ENCODE measurements at regions not wholly inside any gene's neighbourhood (a gene's known extent, or its start where the extent isn't known, plus 50 kb on each side); places are given as distances from the start of the nearest gene placed in this dataset.
A peak's percentile ranks its signal among the peaks of the same experiment; 100 is the strongest.

DNA sequence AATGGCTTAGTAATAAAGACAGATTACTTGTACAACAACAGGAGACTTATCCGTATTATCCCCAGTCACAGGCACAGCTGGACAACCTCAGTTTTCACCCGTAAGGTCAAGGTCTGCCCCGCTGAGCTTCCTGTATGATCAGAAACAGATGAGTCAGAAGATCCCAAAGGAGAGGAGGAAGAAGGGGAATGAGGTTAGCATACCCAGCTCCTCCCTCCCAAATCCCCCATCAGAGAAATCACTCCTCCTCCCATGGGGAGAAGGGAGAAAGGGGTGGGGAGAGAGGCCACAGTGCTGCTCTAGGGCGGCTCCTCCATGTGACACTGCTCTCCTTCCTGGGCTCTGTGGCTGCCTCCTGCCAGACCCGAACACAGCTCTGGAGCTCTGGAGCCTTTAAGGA is 53.8 kb upstream of the SPTBN1 start:
- Histone ChIP-seq H3K27me3 (no peaks in the 10 kb centered on the region), H3K27ac (replicated peaks in 1 of 4) (peak overlapping the region; percentile 39 to 75 (median 63)), H3K36me3 (no peaks in the 10 kb centered on the region), H3K4me3 (no peak overlapping the region), H3K4me1 (peaks cover 12 to 37% (median 19%) of the 10 kb centered on the region in 4 donors), H3K9me3 (no peaks in the 10 kb centered on the region)
- intact Hi-C loops (cut with DNase I): no loop called here
- DNase-seq (ENCODE audit: extremely low spot score): peak; percentile 93
- no peak for TF ChIP-seq CTCF (IDR thresholded peaks at IDR 0.05)
- TF ChIP-seq EP300 (IDR thresholded peaks at IDR 0.05): no peak
- peak; percentile 27 to 67 for TF ChIP-seq POLR2AphosphoS5 (IDR thresholded peaks at IDR 0.05)
- no peak for TF ChIP-seq POLR2A (IDR thresholded peaks at IDR 0.05; ENCODE audit: low read depth)
- WGBS: 61% methylated on average over 5 of the region's 5 CpGs

DNA sequence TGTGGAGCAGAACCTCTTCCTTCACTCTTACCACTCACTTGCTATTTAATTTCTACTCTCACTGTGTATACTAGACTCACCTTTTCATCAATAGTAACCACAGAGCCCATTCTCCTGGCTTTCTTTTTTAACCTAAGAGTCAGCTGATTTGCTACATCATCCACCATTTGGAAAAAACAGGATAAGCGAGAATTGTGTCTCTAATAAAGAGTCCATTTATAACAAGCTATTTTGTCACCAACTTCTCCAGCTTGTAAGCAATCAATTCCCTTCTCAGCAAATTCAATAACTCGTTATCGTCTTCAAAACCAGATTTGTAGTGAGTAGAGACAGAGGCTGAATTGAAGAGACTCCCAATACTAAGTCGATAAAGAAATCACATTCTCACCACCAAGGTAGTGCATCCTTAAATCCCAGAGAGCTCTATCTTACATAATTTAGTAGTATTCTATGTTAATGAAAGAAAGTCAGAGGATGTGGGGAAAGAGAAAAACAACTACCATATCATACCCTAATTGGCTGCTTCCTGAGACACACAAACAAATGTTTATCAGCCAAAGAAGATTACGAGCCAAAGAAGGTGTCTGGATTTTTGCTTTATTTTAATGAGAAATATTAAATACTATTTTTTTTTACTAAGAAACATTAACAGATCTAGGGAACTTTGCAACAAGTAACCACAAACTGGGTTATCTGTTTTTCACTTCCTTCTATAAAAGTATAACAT is 52.5 kb upstream of the SPTBN1 start:
- no peaks in the 10 kb centered on the region for H3K36me3 ChIP-seq
- WGBS: 74% methylated on average over 5 of the region's 5 CpGs
- TF ChIP-seq POLR2A (IDR thresholded peaks at IDR 0.05; ENCODE audit: low read depth) (no peak), POLR2AphosphoS5 (IDR thresholded peaks at IDR 0.05) (no peak), CTCF (IDR thresholded peaks at IDR 0.05) (no peak), EP300 (IDR thresholded peaks at IDR 0.05) (no peak)
- H3K9me3 ChIP-seq: no peaks in the 10 kb centered on the region
- peak overlapping the region; percentile 39 to 75 (median 63) for H3K27ac ChIP-seq (replicated peaks in 1 of 4)
- H3K27me3 ChIP-seq: no peaks in the 10 kb centered on the region
- DNase-seq (ENCODE audit: extremely low spot score): no peak
- peaks cover 17 to 37% (median 23%) of the 10 kb centered on the region in 4 donors for H3K4me1 ChIP-seq
- H3K4me3 ChIP-seq: no peak overlapping the region
- intact Hi-C loops (cut with DNase I): no loop called here

DNA sequence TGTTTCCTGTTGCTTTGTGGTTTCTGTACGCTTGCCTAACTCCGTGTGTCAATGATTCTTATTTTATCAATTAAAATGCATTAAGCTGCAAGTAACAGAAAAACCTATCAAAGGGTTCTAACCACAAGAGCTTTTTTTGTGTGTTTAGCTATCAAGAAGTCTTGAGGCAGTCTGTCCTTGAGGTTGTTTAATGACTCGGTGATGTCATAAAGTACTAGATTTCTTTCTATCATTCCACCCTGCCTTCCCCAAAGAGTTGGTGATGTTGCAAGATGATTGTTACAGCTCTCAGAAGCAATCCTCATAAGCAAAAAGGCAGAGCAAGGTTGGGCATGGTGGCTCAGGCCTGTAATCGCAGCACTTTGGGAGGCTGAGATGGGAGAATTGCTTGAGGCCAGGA is 51.9 kb upstream of the SPTBN1 start:
- intact Hi-C loops (cut with DNase I): no loop called here
- no peak for DNase-seq (ENCODE audit: extremely low spot score)
- TF ChIP-seq EP300 (IDR thresholded peaks at IDR 0.05): no peak
- no peak for TF ChIP-seq POLR2A (IDR thresholded peaks at IDR 0.05; ENCODE audit: low read depth)
- no peak for TF ChIP-seq CTCF (IDR thresholded peaks at IDR 0.05)
- TF ChIP-seq POLR2AphosphoS5 (IDR thresholded peaks at IDR 0.05): no peak
- Histone ChIP-seq H3K4me3 (no peak overlapping the region), H3K27me3 (no peaks in the 10 kb centered on the region), H3K4me1 (peaks cover 17 to 37% (median 23%) of the 10 kb centered on the region in 4 donors), H3K36me3 (no peaks in the 10 kb centered on the region), H3K9me3 (no peaks in the 10 kb centered on the region), H3K27ac (replicated peaks in 1 of 4) (no peak overlapping the region)
- 70% methylated on average over 4 of the region's 4 CpGs for WGBS

GRCh38 chr2:54406031-54406430 is 50.1 kb upstream of the SPTBN1 start:
- H3K27ac ChIP-seq (replicated peaks in 1 of 4): no peak overlapping the region
- DNase-seq (ENCODE audit: extremely low spot score): no peak
- intact Hi-C loops (cut with DNase I): no loop called here
- peaks cover 16 to 41% (median 27%) of the 10 kb centered on the region in 4 donors for H3K4me1 ChIP-seq
- 35% methylated on average over 4 of the region's 4 CpGs for WGBS
- no peaks in the 10 kb centered on the region for H3K36me3 ChIP-seq
- H3K4me3 ChIP-seq: no peak overlapping the region
- H3K9me3 ChIP-seq: no peaks in the 10 kb centered on the region
- H3K27me3 ChIP-seq: no peaks in the 10 kb centered on the region
- TF ChIP-seq EP300 (IDR thresholded peaks at IDR 0.05): no peak
- TF ChIP-seq CTCF (IDR thresholded peaks at IDR 0.05): no peak
